NOMO-1 treated with DMSO at 0.1 percent for 48 hours (cell line): ENCODE measurements at regions not wholly inside any gene's neighbourhood (a gene's known extent, or its start where the extent isn't known, plus 50 kb on each side); places are given as distances from the start of the nearest gene placed in this dataset.
A peak's percentile ranks its signal among the peaks of the same experiment; 100 is the strongest.

Experiments
- DNase-seq: peaks from one replicate; lab custom pipeline; 2025; ENCODE audit not compliant: unreplicated experiment; lab: John Stamatoyannopoulos, UW

DNA sequence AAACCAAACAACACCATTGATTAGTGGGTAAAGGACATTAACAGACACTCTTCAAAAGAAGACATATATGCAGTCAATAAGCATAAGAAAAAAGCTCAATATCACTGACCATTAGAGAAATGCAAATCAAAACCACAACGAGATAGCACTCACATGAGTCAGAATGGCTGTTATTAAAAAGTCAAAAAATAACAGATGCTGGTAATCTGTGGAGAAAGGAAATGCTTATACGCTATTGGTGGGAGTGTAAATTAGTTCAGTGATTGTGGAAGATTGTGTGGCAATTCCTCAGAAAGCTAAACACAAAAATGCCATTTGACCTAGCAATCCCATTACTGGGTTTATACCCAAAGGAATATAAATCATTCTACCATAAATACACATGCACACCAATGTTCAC lies 182.6 kb downstream of the TRPC6 start:
- no peak for DNase-seq

DNA sequence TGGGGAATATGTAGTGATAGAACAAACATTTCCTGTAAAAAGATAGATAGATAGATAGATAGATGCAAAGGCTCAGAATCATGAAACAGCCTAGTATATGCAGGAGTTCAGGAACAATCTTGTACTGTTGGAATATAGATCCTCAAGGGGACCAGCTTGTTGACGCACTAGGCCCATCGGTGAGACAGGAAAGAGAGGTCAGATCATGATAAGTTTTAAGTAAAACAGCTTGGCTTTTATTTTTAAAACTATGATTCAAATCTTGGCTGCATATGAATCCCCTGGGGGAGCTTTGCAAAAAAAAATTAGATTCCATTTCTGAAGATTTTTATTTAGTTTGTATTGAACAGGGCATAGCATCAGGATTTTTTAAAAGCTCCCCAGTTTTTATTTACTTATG lies 185.8 kb downstream of the TRPC6 start:
- no peak for DNase-seq

DNA sequence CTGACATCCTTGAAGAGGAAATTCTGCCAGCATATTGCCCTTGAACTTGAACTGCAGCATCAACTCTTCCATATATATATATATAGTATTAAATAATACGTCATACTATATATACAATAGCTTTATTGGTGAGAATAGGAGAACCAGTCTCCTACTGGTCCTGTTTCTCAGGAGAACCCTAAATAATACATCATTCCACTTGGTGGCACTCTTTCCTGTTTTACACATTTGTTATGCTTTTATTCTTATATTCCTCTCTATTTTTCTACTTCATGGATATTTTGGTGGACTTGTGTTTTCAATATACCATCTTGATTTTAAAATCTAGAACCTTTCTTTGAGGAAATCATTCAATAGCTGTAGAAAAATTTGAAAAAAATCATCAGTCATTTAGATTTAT lies 193.3 kb downstream of the TRPC6 start:
- no peak for DNase-seq

DNA sequence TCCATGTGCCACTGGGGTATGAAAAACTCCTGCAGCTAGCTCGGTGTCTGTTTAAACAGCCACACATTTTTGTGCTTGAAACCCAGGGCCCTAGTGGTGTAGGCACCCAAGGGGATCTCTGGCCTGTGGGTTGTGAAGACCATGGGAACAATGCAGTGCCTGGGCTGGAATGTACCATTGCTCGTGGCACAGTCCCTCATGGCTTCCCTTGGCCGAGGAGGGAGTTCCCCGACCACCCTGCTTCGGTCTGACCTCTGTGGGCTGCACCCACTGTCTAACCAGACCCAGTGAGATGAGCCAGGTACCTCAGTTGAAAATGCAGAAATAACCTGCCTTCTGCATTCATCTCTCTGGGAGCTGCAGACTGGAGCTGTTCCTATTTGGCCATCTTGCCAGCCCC lies 214.0 kb downstream of the TRPC6 start:
- DNase-seq: no peak

DNA sequence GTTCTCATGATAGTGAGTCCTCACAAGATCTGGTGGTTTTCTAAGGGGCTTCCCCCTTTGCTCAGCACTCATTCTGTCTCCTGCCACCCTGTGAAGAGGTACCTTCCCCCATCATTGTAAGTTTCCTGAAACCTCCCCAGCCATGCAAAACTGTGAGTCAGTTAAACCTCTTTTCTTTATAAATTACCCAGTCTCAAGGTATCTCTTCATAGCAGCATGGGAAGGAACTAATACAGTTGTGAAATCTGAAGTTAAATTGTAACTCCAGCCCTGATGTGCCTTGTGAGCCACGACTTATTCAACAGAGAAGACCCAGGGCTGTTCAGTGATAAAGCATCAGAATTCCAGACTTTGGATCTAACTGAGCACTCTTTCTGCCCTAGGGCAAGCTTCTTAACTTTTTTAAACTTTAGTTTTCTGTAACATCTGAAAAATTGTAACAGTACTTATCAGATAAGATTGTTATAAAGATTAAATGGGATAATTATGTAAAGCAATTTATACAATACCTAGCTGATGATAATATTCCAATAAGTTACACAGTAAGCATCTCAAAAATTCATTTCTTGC lies 220.0 kb downstream of the TRPC6 start:
- no peak for DNase-seq

DNA sequence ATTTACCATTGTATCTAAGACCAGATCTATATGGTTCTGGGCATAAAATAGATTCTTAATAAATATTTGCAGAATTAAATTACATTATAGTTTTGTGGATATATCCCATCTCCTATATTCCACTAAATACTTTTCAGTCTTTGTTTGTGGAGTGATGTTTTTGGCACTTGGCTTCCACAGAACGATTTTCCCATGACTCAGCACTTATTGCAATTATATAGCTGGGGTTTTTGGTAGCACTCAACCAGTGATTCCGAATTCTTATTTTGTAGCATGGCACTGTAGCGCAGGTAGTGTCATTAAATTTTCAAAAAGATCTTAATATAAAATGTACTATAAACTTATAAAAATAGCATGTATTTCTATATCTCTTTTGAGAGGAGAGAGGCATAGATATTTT lies 221.2 kb downstream of the TRPC6 start:
- no peak for DNase-seq

DNA sequence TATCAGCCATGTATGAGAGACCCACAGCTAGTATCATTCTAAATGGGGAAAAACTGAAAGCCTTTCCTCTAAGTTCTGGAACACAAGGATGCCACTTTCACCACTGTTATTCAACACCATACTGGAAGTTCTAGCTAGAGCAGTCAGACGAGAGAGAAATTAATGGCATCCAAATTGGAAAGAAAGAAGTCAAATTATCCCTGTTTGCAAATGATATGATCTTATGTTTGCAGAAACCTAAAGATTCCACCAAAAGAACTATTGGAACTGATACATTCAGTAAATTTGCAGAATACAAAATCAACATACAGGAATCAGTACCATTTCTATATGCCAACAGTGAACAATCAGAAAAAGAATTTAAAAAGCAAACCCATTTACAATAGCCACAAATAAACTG lies 226.0 kb downstream of the TRPC6 start:
- no peak for DNase-seq

DNA sequence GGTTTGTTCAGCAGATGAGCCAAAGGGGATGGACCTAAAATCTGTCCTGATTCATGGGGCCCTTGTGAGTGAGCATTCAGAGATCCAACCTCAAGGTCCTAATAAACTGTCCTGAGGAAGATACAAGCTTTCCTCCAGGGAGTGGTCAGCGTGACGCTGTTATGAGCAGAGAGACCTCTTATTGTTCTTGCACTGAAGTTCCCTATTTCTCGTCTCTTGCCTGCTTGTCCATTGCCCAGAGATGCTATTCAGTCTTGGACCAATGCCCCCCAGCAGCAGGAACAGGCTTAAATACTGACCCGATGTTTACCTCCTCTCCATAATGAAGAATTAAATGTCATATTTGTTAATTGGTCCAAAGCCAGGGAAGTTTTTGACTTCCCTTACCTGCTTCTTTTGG lies 225.2 kb upstream of the PGR start:
- no peak for DNase-seq

DNA sequence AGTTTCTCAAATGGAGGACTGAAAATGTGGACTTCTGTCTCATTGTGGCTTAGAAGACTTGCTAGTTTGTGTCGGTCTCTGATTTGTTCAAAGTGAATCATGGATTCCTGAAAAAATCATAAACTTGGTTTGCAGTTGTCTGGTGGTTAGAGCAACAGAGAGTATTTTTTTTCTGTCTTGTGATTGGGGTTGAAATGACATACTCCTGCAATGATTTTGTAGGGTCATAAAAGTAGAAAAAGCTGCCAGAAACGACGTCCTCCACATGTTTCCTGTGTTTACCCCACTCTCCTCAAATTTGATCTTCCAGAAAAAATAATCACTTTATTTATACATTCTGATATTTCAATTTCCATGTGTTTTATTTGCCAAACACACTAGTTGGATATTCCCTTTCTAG lies 219.2 kb upstream of the PGR start:
- DNase-seq: no peak

DNA sequence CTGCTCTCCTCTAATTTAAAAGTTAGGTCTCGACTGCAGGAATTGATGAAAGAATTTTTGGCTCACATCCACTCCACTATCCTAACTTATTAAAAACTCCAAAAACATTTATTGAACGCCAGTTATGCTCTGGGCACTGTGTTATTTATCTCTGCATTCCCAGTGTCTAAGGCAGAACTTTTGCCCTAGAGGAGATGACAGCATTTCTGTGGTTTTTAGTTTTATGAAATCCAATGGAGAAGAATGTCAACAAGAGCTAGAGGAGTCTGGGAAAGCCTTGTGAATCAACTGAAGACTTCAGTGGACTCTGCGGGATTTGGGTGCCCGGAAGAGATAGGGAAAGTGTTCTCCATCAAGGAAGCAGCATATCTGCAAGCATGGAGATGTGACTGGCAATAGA lies 217.0 kb upstream of the PGR start:
- DNase-seq: no peak

DNA sequence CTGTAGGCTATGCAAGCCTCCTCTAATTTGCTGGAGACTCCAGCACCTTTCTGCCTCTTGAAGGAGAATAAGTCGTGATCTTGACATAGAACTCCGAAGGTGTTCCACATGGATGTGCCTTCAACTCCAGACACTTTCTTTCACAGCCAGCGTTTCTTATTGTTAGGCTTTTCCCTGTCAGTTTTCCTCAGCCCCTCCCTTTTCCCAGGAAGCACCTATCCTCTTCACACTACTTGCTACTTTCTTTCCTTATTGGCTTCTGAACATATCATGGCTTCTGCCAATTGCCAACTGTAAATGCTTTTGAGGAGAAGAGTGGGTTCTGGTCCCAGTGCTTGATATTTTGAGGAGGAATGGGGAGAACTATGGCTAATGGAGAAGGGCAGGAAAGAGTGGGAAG lies 216.3 kb upstream of the PGR start:
- DNase-seq: no peak

DNA sequence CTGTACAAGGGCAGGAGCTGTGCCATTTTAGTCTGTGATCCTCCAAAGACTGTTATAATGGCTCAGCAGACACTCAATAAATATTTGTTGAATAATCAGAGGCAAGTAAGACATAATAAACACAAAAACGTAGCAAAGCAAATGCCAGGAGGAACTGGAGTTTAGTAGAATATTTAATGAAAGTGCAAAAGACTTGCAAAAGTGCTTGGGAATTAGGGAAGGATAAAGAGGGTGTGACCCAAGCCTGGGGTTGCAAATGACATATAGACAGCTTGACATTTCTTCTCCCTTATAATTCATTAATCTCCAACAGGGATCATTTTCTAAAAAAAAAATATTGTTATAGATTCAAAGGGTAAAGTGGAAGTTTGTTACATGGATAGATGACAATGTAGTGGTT lies 212.7 kb upstream of the PGR start:
- DNase-seq: no peak

DNA sequence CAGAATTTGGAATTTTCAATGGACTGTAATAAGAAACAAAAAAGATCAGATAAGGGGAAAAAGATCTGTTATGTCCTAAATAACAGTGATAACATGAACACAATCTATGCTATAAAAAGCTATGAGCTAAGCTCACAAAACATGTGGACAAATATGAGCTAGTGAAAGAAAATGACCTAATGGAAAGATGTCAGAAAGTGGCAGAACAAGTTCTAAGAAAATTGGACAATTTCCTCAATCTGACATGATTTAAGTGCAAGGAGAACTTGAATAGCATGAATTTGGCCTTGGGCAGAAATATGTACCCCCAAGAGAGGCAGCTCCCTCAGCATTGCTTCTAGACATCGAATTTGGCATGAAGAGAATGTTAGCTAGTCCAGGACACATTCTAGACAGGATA lies 212.0 kb upstream of the PGR start:
- no peak for DNase-seq

DNA sequence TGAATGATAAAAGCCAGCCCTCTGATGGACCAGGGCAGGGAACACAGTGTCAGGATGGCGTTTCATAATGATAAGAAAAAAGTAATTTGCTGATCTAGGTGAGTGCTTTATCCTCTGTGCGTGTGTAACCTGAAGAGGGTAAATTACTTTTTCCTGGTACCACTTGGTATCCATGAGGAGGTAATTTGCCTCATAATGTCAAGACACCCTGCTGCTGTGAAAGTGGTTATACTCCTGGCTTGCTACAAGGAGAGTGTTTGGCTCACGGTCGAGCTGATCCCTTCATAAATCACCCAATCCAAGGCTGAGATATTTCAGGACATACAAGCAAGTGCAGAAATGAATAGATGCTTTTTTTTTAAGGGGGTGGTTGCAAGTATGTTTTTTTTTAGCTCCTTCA lies 207.2 kb upstream of the PGR start:
- no peak for DNase-seq

DNA sequence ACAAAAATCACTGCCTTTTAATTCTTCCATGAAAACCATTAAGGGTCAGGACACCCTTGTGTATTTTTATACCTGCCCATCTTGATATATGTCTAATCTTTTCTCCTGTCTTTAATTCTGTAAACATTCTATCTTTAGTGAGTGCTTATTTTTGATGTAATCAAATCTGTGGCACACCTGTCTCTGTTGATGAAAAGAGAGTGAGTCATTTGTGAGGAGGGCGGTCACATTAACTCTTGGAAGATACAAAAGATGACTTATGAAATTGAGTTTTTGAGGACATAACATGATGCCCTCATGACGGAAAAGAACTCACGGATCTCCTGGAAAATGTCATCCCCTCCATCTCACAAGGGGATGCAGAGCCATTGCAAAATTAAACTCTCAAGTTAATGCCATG lies 206.5 kb upstream of the PGR start:
- no peak for DNase-seq

DNA sequence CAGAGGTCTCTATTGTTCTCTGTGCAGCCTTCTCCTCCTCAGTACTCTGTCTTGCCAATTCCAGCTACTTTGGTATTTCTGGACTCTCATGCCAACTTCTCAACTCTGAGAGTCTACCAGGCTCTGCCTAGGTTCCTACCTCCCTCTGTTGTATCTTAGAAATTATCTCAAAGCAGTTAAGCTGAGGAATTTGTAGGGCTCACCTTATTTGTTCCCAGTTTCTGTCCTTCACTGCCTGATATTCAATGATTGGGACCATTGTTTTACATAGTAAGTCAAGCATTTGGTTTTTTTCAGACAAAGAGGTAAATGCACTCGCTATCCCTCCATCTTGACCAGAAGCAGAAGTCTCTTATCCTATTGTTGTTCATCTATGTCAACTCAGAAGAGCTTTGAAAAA lies 205.0 kb upstream of the PGR start:
- no peak for DNase-seq

DNA sequence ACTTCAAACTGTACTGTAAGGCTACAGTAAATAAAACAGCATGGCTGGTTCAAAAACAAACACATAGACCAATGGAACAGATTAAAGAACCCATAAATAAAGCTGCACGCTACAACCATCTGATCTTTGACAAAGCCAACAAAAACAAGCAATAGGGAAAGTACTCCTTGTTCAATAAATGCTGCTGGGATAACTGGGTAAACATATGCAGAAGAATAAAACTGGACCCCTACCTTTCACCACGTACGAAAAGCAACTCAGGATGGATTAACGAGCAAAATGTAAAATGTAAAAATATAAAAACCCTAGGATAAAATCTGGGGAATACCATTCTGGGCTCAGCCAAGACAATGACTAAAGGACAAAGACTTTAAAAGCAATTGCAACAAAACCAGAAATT lies 201.8 kb upstream of the PGR start:
- no peak for DNase-seq

DNA sequence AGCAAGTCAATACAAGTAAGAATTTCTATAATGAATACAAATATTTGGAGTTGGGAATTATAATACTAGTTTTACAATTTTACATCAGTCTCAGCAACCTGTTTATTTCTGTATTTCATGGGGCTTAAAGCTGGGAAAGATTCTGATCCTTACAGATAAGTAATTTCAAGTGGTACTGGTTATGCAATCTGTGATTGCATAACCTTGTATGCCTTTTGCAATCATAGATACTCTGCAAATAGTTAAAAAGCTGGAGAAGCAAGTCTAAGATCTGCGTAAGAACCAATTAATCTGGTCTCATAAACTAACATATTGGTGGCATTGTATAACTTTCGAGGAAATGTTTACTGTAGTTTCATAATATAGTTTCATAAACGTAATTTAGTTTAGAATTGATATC lies 198.3 kb upstream of the PGR start:
- DNase-seq: peak; percentile 24

DNA sequence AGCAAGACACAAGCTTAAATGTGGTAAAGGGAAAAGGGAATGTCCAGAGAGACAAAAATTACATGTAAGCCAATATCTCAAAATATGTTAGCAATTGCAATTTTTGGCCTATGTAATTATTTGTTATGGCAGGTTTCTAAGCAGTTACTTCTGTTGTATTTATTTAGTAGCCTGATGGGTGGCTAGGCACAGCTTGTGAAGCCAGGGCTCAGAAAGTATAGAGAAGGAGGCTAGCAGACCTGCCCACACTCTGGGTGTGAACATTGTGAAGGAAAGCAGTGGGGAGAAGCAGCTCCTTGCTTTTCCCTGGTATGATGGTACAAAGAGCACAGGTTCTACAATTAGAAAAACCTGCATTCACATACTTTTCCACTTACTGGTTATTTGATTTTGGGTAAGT lies 196.5 kb upstream of the PGR start:
- no peak for DNase-seq

DNA sequence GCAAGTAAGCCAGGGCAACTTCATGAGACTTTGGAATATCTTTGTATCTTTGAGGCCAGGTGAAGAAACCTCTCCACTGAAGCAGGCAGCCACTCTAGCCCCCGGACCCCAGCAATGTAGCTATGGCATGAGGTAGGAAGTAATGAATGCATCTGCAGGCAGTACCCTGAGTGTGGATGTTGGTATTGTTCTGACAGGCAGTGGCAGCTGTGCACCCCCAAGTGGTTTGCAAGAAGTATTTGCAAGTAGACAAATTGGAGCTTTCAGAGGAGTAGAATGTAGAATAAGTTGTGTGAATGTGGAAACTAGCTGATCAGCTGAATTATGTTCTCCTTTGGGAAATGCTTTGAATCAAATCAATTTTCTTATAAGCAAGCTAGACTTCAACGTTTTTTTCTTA lies 194.4 kb upstream of the PGR start:
- DNase-seq: no peak

DNA sequence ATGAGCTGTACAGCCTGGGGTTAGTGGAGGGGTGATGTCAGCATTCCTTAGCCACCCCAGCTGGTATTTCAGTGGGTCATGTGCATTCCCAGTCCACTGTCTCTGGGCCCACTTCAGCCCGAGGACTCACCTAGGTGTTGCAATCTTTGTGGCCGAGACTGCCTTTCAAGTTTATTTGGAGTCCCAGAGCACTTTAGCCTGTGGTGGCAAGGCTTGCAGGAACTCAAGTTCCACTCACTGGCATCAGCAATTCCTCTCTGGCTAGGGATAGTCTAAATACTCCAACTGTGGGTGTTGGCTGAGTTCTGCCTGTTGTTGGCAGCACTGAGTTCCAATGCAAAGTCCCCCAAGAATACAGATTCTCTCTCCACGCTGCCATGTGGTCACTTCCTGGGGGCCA lies 191.6 kb upstream of the PGR start:
- DNase-seq: no peak

DNA sequence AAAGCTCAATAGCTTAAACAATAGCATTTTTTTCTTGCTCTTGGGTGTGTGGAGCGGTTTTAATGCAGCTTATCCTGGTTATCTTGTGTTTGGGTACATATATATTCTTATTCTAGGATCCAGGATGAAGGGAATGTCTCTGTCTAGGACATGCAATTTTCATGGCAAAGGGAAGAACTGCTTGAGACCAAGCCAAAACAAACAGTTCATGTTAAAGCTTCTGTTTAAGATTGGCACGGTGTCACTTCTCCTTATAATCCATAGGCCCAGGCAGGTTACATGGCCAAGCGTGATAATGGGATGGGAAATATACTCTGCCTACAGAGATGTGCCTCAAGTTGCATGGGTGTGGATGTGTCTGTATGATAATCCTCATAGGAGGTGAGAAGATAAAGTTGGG lies 177.1 kb upstream of the PGR start:
- DNase-seq: no peak

DNA sequence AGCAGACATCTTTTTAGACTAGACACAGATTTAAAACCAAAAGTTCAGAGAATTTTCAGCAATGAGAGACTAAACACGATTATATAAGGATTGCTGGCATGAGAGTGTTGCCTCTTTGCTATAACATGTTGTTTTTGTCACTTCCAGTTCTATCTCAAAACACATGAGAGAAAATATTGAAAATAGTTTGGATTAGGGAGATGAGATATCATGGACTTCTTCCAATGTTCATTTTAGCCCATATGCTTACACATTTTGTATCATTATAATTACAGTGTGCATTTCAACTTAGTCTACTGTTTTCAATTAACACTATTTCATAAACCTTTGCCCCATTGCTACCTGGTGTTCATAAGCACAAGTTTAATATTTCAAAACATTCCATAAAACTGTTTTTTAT lies 175.9 kb upstream of the PGR start:
- DNase-seq: no peak

DNA sequence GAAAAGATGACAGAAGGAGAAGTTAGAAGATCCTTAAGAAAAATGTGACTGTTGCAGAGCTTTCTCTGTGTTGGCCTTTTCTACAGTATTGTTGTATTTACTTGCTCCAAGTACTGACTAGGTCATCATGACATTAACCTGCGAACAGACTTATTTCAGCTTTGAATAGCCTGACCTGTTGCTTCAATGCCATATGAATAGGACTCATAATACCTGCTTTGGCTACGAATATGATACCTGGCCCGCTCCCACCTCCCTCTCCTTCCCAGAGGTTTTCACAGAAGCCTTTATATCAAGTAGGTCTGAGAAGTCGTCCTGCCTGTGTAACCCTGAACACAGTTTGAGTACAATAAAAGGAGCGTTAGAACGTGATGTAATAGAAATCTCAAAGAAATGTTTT lies 169.6 kb upstream of the PGR start:
- DNase-seq: no peak
